K562 (cell line): ENCODE measurements at regions not wholly inside any gene's neighbourhood (a gene's known extent, or its start where the extent isn't known, plus 50 kb on each side); places are given as distances from the start of the nearest gene placed in this dataset.

Source experiments
- ATAC-seq: fragments of 200-7000 bp; cut with Tn5 transposase; 3 replicates; pipeline ENCODE4 v1.9.1; 2020; ENCODE audit warnings: moderate library complexity
- BruUV-seq: library from RNA; stranded (reverse); fragments of 400-500 nt; replicated peaks from 2 replicates; lab custom pipeline; 2021; lab: Mats Ljungman, UMichigan
- CTCF ChIA-PET: fragments of 300-600 bp; formaldehyde crosslinking; extraction: SDS; loops from one replicate; lab custom pipeline; 2021; ENCODE audit warnings: low intra/inter-chr PET ratio; lab: Yijun Ruan, JAX
- POLR2A ChIA-PET: fragments of 300-600, 350-650 bp; sonication (Branson Sonifier 250); formaldehyde crosslinking; extraction: SDS; loops from one replicate; lab custom pipeline; 2021; ENCODE audit warnings: antibody characterized with exemption, inconsistent platforms; lab: Yijun Ruan, JAX
- DNase-seq, 4 experiments: peaks; one replicate each; pipeline versions ENCODE4 v3.0.0 to v3.0.0-alpha.2; 2011 to 2018; ENCODE audit warnings: low spot score in 3 of 4, mixed read lengths in 3 of 4; ENCODE audit errors: extremely low read depth in 1 of 4
- FAIRE-seq: peaks from 2 replicates; lab custom pipeline; 2011; peaks lifted over from hg19 to GRCh38; lab: Jason Lieb, UNC
- H2AFZ ChIP-seq: 2 replicates; pipeline ENCODE4 v1.6.0; 2011; ENCODE audit warnings: low read depth, low read length, control low read depth, inconsistent platforms
- H3K27ac ChIP-seq: fragments of 200-600 bp; 3 replicates; pipeline ENCODE4 v1.8.0; 2011; ENCODE audit warnings: low read depth, mild to moderate bottlenecking, control low read depth, inconsistent platforms, low read length, moderate library complexity, mixed read lengths; ENCODE audit errors: extremely low read depth
- H3K27me3 ChIP-seq, 2 experiments: fragments of 300-600 bp in 1 of 2; 2 replicates in 1 of 2; 3 replicates in 1 of 2; pipeline versions ENCODE4 v1.6.0 to v1.8.0; 2011; ENCODE audit warnings: inconsistent platforms in 2 of 2, low read length in 2 of 2, mild to moderate bottlenecking in 1 of 2, mixed read lengths in 1 of 2, moderate library complexity in 1 of 2; ENCODE audit not compliant: control insufficient read depth in 2 of 2, insufficient read depth in 2 of 2
- H3K36me3 ChIP-seq: fragments of 300-600 bp; 3 replicates; pipeline ENCODE4 v1.8.0; 2011; ENCODE audit warnings: mild to moderate bottlenecking, low read length, inconsistent platforms; ENCODE audit not compliant: control insufficient read depth, insufficient read depth
- H3K4me1 ChIP-seq, 2 experiments: fragments of 200-600 bp in 1 of 2; replicated peaks in 1 of 2; 2 replicates in 1 of 2; 3 replicates in 1 of 2; pipeline versions ENCODE4 v1.5.1 to v1.8.0; 2011; ENCODE audit warnings: inconsistent platforms in 2 of 2, low read length in 2 of 2, mild to moderate bottlenecking in 1 of 2, mixed read lengths in 1 of 2, moderate library complexity in 1 of 2; ENCODE audit not compliant: control insufficient read depth in 2 of 2, insufficient read depth in 2 of 2
- H3K4me2 ChIP-seq: 2 replicates; pipeline ENCODE4 v1.6.1; 2011; ENCODE audit warnings: low read length, control low read depth, inconsistent platforms, mixed read lengths; ENCODE audit not compliant: insufficient read depth
- H3K4me3 ChIP-seq: fragments of 200-600 bp; sonication (generic), shearing (Covaris generic); 2 replicates; pipeline ENCODE4 v1.5.1; 2016; ENCODE audit warnings: control low read depth, inconsistent platforms
- H3K79me2 ChIP-seq: fragments of 200-600 bp; 3 replicates; pipeline ENCODE4 v1.8.0; 2011; ENCODE audit warnings: low read length, inconsistent platforms; ENCODE audit not compliant: control insufficient read depth, insufficient read depth
- H3K9ac ChIP-seq, 2 experiments: 2 replicates each; pipeline versions ENCODE4 v1.6.0 to v1.6.1; 2011; ENCODE audit warnings: low read depth in 2 of 2, low read length in 2 of 2, control low read depth in 1 of 2, inconsistent platforms in 1 of 2, mild to moderate bottlenecking in 1 of 2, mixed read lengths in 1 of 2; ENCODE audit not compliant: insufficient read depth in 1 of 2
- H3K9me1 ChIP-seq: one replicate; pipeline ENCODE4 v1.6.0; 2011; ENCODE audit warnings: inconsistent platforms, mild to moderate bottlenecking, low read length, moderate library complexity; ENCODE audit not compliant: control insufficient read depth, insufficient read depth
- H3K9me3 ChIP-seq: replicated peaks from 2 replicates; pipeline ENCODE4 v1.5.1; 2011; ENCODE audit warnings: low read depth, low read length, inconsistent platforms; ENCODE audit not compliant: control insufficient read depth, insufficient read depth
- H4K20me1 ChIP-seq: replicated peaks from 2 replicates; pipeline ENCODE4 v1.6.1; 2011; ENCODE audit warnings: low read length, inconsistent platforms, mixed read lengths; ENCODE audit not compliant: control insufficient read depth, insufficient read depth
- AFF1 ChIP-seq, 2 experiments: fragments of 450-650 bp; IDR thresholded peaks; 2 replicates each; pipeline ENCODE4 v1.6.1; 2018; ENCODE audit warnings: mild to moderate bottlenecking in 2 of 2, low read depth in 1 of 2; ENCODE audit not compliant: partially characterized antibody in 2 of 2
- CHAMP1 ChIP-seq: fragments of 450-650 bp; IDR thresholded peaks from 2 replicates; pipeline ENCODE4 v1.6.1; 2016; ENCODE audit warnings: mild to moderate bottlenecking
- DLX4 ChIP-seq: fragments of 250-450 bp; sonication (Bioruptor Pico); IDR thresholded peaks from 2 replicates; pipeline ENCODE4 v1.6.1; 2021; ENCODE audit warnings: mild to moderate bottlenecking
- LARP7 ChIP-seq: fragments of 450-650 bp; IDR thresholded peaks from 2 replicates; pipeline ENCODE4 v1.6.1; 2016
- NCOA6 ChIP-seq: fragments of 450-650 bp; IDR thresholded peaks from 2 replicates; pipeline ENCODE4 v1.6.1; 2017; ENCODE audit warnings: mild to moderate bottlenecking
- NONO ChIP-seq, 2 experiments: fragments of 200-400 bp in 1 of 2; fragments of 450-650 bp in 1 of 2; formaldehyde crosslinking in 1 of 2; IDR thresholded peaks; 2 replicates each; pipeline ENCODE4 v1.6.1; 2017; ENCODE audit warnings: low read depth in 2 of 2, mild to moderate bottlenecking in 2 of 2, moderate library complexity in 2 of 2, low read length in 1 of 2
- PHB ChIP-seq: fragments of 250-450 bp; sonication (Bioruptor Pico); IDR thresholded peaks from 2 replicates; pipeline ENCODE4 v1.5.0; 2021
- RUNX1 ChIP-seq: sonication (generic); IDR thresholded peaks from 2 replicates; pipeline ENCODE4 v1.6.1; 2016; ENCODE audit warnings: antibody characterized with exemption, low read depth
- SMAD1 ChIP-seq: fragments of 150-350 bp; IDR thresholded peaks from 2 replicates; pipeline ENCODE4 v1.6.1; 2014; ENCODE audit warnings: low read length, low read depth; ENCODE audit not compliant: partially characterized antibody
- SP1 ChIP-seq: sonication (generic); formaldehyde crosslinking; IDR thresholded peaks from 2 replicates; pipeline ENCODE4 v1.8.1; 2022; ENCODE audit warnings: mild to moderate bottlenecking, missing genetic modification reagents
- ZFP30 ChIP-seq: fragments of 250-450 bp; sonication (Bioruptor Pico); IDR thresholded peaks from 2 replicates; pipeline ENCODE4 v1.8.0; 2022; ENCODE audit warnings: moderate library complexity, mild to moderate bottlenecking, inconsistent platforms, borderline replicate concordance
- ZNF121 ChIP-seq: sonication (generic); formaldehyde crosslinking; conservative IDR thresholded peaks from 2 replicates; pipeline ENCODE4 v1.8.0; 2022; ENCODE audit warnings: missing genetic modification reagents
- ZNF282 ChIP-seq: sonication (generic); formaldehyde crosslinking; IDR thresholded peaks from 2 replicates; pipeline ENCODE4 v1.8.1; 2023; ENCODE audit warnings: missing genetic modification reagents
- ZNF444 ChIP-seq: fragments of 250-450 bp; sonication (Bioruptor Pico); IDR thresholded peaks from 2 replicates; pipeline ENCODE4 v1.4.0; 2020; ENCODE audit warnings: mild to moderate bottlenecking, moderate library complexity
- in situ Hi-C: fragments of 300-500 bp; cut with MboI; formaldehyde crosslinking; loops from 4 replicates; pipeline ENCODE4 v1.15.0; 2018; ENCODE audit warnings: inconsistent platforms, mixed read lengths
- intact Hi-C: fragments of 100-400 bp; cut with micrococcal nuclease; formaldehyde crosslinking; loops from 2 replicates; pipeline ENCODE4 v1.14.2; 2022

- TF ChIP-seq SP1 (CRISPR knock-in tag) (no peak), ZNF121 (no peak), RUNX1 (no peak)
Observed at GRCh38 chrX:99445336-99445735, 964.7 kb downstream of the PCDH19 start (continued).

- CTCF ChIA-PET = no interaction called here
- no peak for ATAC-seq
- H3K4me2 ChIP-seq = no peak overlapping the region
- H3K9me1 ChIP-seq = no peaks in the 10 kb centered on the region
- no peak overlapping the region for H3K4me3 ChIP-seq
- H3K9ac ChIP-seq = no peak overlapping the region
- H3K9me3 ChIP-seq = no peaks in the 10 kb centered on the region
- H3K27ac ChIP-seq = no peak overlapping the region
- DNase-seq = no peak
- intact Hi-C loops = no loop called here
- no peaks in the 10 kb centered on the region for H3K27me3 ChIP-seq
- POLR2A ChIA-PET = no interaction called here
- no peak for FAIRE-seq
- H2AFZ ChIP-seq = no peak overlapping the region
- no TSS peak for BruUV-seq
- H3K36me3 ChIP-seq = no peaks in the 10 kb centered on the region
- H3K79me2 ChIP-seq = no peaks in the 10 kb centered on the region
- no peaks in the 10 kb centered on the region for H4K20me1 ChIP-seq
- no peaks in the 10 kb centered on the region for H3K4me1 ChIP-seq
- in situ Hi-C loops = no loop called here
- no peak for TF ChIP-seq ZNF444 (CRISPR knock-in tag)
- no peak for TF ChIP-seq NCOA6
- TF ChIP-seq PHB (CRISPR knock-in tag) = no peak
- no peak for TF ChIP-seq ZFP30
- TF ChIP-seq ZNF282 (CRISPR knock-in tag) = no peak
- TF ChIP-seq SMAD1 = no peak
- TF ChIP-seq NONO (IDR thresholded peaks at IDR 0.05; ENCODE audit: low read depth in 2 of 2, low read length in 1 of 2) = no peak
- TF ChIP-seq DLX4 (CRISPR knock-in tag) = no peak
- no peak for TF ChIP-seq LARP7
- TF ChIP-seq AFF1 (IDR thresholded peaks at IDR 0.05; ENCODE audit: low read depth in 1 of 2, partially characterized antibody in 2 of 2) = no peak
- TF ChIP-seq CHAMP1 = no peak
Observed at GRCh38 chrX:99421796-99422195, 988.3 kb downstream of the PCDH19 start.
